ENCODE measurements at regions not wholly inside any gene's neighbourhood (a gene's known extent, or its start where the extent isn't known, plus 50 kb on each side); places are given as distances from the start of the nearest gene placed in this dataset.

DNA sequence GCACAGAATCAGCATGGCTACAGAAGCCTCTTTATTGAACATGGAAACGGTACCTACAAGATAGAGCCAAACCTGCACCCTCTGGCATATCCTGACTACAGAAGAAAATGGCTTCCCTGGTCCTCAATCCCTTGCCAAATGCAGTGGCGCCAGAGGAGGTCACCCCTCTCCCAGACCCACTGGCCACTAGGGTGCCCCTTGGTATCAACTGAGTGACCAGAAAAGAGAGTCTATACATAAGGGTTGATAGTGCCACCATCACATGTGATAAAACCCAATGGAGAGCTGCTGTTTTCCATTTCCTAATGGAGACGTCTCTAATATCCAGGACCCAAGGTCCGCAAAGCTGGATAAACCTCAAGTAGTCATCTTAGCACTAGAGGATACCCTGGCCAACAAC, 52.7 kb upstream of the ALK start:
- TF ChIP-seq, protein P1, sequence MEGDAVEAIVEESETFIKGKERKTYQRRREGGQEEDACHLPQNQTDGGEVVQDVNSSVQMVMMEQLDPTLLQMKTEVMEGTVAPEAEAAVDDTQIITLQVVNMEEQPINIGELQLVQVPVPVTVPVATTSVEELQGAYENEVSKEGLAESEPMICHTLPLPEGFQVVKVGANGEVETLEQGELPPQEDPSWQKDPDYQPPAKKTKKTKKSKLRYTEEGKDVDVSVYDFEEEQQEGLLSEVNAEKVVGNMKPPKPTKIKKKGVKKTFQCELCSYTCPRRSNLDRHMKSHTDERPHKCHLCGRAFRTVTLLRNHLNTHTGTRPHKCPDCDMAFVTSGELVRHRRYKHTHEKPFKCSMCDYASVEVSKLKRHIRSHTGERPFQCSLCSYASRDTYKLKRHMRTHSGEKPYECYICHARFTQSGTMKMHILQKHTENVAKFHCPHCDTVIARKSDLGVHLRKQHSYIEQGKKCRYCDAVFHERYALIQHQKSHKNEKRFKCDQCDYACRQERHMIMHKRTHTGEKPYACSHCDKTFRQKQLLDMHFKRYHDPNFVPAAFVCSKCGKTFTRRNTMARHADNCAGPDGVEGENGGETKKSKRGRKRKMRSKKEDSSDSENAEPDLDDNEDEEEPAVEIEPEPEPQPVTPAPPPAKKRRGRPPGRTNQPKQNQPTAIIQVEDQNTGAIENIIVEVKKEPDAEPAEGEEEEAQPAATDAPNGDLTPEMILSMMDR (conservative IDR thresholded peaks at IDR 0.05; ENCODE audit: low read depth, low read length) = no peak
- no peak overlapping the region for H3K4me2 ChIP-seq
- H2AFZ ChIP-seq (ENCODE audit: low read depth) = no peak overlapping the region
- H3K36me3 ChIP-seq (ENCODE audit: insufficient read depth) = no peaks in the 10 kb centered on the region
- H3K4me1 ChIP-seq (ENCODE audit: low read depth, poor library complexity, severe bottlenecking) = no peaks in the 10 kb centered on the region
- no peaks in the 10 kb centered on the region for H3K27me3 ChIP-seq (ENCODE audit: insufficient read depth, low read depth)
- no peak overlapping the region for H3K4me3 ChIP-seq (IDR thresholded peaks at IDR 0.05; ENCODE audit: insufficient read depth, low read depth, low read length)
- no peaks in the 10 kb centered on the region for H3K79me2 ChIP-seq (ENCODE audit: insufficient read depth, low read depth)
- H3K27ac ChIP-seq = no peak overlapping the region
- H4K20me1 ChIP-seq (ENCODE audit: insufficient read depth) = no peaks in the 10 kb centered on the region
- H3K9ac ChIP-seq = no peak overlapping the region

GRCh38 chr2:29977284-29977683, 55.9 kb upstream of the ALK start:
- H3K4me1 ChIP-seq (ENCODE audit: low read depth, poor library complexity, severe bottlenecking) = no peaks in the 10 kb centered on the region
- no peak overlapping the region for H2AFZ ChIP-seq (ENCODE audit: low read depth)
- no peak overlapping the region for H3K4me2 ChIP-seq
- TF ChIP-seq, protein P1 (conservative IDR thresholded peaks at IDR 0.05; ENCODE audit: low read depth, low read length) = no peak
- H3K9ac ChIP-seq = no peak overlapping the region
- no peaks in the 10 kb centered on the region for H3K27me3 ChIP-seq (ENCODE audit: insufficient read depth, low read depth)
- no peak overlapping the region for H3K27ac ChIP-seq
- no peak overlapping the region for H3K4me3 ChIP-seq (IDR thresholded peaks at IDR 0.05; ENCODE audit: insufficient read depth, low read depth, low read length)
- H3K79me2 ChIP-seq (ENCODE audit: insufficient read depth, low read depth) = no peaks in the 10 kb centered on the region
- no peaks in the 10 kb centered on the region for H4K20me1 ChIP-seq (ENCODE audit: insufficient read depth)
- no peaks in the 10 kb centered on the region for H3K36me3 ChIP-seq (ENCODE audit: insufficient read depth)

DNA sequence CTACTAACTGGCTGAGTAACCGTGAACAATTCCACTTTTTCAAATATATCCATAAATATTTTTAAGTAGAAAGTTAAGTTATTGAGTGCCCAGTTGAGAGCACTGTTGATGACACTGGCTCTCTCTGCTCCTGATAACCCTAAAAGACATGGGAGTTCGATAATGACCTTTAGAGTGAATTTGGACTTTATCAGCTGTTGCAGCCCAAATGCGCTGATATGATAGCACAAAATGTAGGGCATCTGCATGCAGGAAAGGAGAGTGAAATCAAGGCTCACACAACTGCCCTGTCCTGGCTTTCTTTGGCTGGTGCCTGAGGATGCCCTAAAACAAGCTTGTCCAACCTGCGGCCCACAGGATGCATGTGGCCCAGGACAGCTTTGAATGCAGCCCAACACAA, 60.0 kb upstream of the ALK start:
- Histone ChIP-seq H3K9ac (no peak overlapping the region), H3K4me3 (IDR thresholded peaks at IDR 0.05; ENCODE audit: insufficient read depth, low read depth, low read length) (no peak overlapping the region), H3K36me3 (ENCODE audit: insufficient read depth) (no peaks in the 10 kb centered on the region), H2AFZ (ENCODE audit: low read depth) (no peak overlapping the region), H3K4me2 (no peak overlapping the region), H3K79me2 (ENCODE audit: insufficient read depth, low read depth) (no peaks in the 10 kb centered on the region), H3K4me1 (ENCODE audit: low read depth, poor library complexity, severe bottlenecking) (no peaks in the 10 kb centered on the region), H3K27ac (no peak overlapping the region), H3K27me3 (ENCODE audit: insufficient read depth, low read depth) (no peaks in the 10 kb centered on the region), H4K20me1 (ENCODE audit: insufficient read depth) (no peaks in the 10 kb centered on the region)
- TF ChIP-seq, protein P1 (conservative IDR thresholded peaks at IDR 0.05; ENCODE audit: low read depth, low read length) = no peak

DNA sequence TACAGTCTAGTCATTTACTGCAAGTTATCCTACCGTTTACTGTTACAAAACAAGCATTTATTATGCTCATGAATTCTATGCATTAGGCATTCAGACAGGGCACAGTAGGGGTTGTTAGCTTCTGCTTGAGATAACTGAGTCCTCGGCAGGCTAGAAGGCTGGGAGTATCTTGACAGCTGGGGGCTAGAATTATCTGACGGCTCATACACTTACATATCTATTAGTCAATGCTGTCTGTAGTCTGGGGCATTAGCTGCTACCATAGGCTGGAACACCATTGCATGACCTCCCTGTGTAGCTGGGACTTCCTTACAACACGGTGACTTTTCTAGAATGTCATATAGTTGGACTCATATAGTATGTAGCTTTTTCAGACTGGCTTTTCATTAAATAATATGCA, 61.9 kb upstream of the ALK start:
- Histone ChIP-seq H4K20me1 (ENCODE audit: insufficient read depth) (no peaks in the 10 kb centered on the region), H3K27me3 (ENCODE audit: insufficient read depth, low read depth) (no peaks in the 10 kb centered on the region), H3K9ac (no peak overlapping the region), H3K4me3 (IDR thresholded peaks at IDR 0.05; ENCODE audit: insufficient read depth, low read depth, low read length) (no peak overlapping the region), H3K4me1 (ENCODE audit: low read depth, poor library complexity, severe bottlenecking) (no peaks in the 10 kb centered on the region), H2AFZ (ENCODE audit: low read depth) (no peak overlapping the region), H3K4me2 (no peak overlapping the region), H3K27ac (no peak overlapping the region), H3K79me2 (ENCODE audit: insufficient read depth, low read depth) (no peaks in the 10 kb centered on the region), H3K36me3 (ENCODE audit: insufficient read depth) (no peaks in the 10 kb centered on the region)
- TF ChIP-seq, protein P1 (conservative IDR thresholded peaks at IDR 0.05; ENCODE audit: low read depth, low read length) = no peak

GRCh38 chr2:29987146-29987545, 65.8 kb upstream of the ALK start:
- no peak overlapping the region for H3K4me2 ChIP-seq
- H3K4me3 ChIP-seq (IDR thresholded peaks at IDR 0.05; ENCODE audit: insufficient read depth, low read depth, low read length) = no peak overlapping the region
- no peaks in the 10 kb centered on the region for H3K36me3 ChIP-seq (ENCODE audit: insufficient read depth)
- H3K27me3 ChIP-seq (ENCODE audit: insufficient read depth, low read depth) = no peaks in the 10 kb centered on the region
- no peak overlapping the region for H3K9ac ChIP-seq
- no peak overlapping the region for H3K27ac ChIP-seq
- no peak overlapping the region for H2AFZ ChIP-seq (ENCODE audit: low read depth)
- no peaks in the 10 kb centered on the region for H3K79me2 ChIP-seq (ENCODE audit: insufficient read depth, low read depth)
- TF ChIP-seq, protein P1 (conservative IDR thresholded peaks at IDR 0.05; ENCODE audit: low read depth, low read length) = no peak
- no peaks in the 10 kb centered on the region for H4K20me1 ChIP-seq (ENCODE audit: insufficient read depth)
- no peaks in the 10 kb centered on the region for H3K4me1 ChIP-seq (ENCODE audit: low read depth, poor library complexity, severe bottlenecking)

Data from KMS-11 (cell line).